ENCODE measurements at regions not wholly inside any gene's neighbourhood (a gene's known extent, or its start where the extent isn't known, plus 50 kb on each side); places are given as distances from the start of the nearest gene placed in this dataset.

DNA sequence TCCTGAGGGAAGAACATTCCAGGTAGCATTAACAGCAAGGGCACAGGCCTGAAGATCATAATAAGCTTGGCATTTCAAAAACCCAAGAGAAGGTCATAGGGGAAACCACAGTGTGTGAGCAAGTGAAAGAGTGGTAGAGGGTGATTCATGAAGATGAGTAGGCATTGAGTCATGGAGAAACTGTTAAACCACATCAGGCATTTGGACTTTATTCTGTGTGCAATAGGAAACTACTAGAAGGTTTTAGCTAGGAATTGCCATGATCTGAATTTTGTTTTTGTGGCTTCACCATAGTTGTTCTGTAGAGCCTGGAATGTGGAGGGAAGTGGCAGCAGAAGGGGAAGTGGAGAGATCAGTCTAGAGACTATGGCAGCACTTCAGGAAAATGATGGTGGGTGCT is 359.0 kb upstream of the PTBP2 start:
- DNase-seq (ENCODE audit: low read depth): peak; percentile 99

DNA sequence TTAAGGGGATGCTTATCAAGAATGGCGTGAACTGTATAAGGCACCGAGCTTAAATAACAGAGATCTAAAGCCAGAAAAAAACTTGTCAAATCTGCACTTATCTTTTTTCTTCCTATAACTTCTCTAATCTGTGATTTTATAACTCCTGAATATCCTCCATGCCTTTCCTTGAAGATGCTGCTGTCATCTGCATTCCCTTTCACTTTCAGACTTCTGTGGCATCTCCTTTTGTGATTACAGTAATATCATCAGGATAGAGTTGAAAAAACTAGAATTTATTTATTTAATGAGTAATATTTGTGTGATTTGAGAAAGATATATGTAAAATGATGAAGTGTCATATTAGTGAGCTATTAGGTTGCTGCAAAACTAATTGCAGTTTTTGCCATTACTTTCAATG is 357.8 kb upstream of the PTBP2 start:
- no peak for DNase-seq (ENCODE audit: low read depth)

DNA sequence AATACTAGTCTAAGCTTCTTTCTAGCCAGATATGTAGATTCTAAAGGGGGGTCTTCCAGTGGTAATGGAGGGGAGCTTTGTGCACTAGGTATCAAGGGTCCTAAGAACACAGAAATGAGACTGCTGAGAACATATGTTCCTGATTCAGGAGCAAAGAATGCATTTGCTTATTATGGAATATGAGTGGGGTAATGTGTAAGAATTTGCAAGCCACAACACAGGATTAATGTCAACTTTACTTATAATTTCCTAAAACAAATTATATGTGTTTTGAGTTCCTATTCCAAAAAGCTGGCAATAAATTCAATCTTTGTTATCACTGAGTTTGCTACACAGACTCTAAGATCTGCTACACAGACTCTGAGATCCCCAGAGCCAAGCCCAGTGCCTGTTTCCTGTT is 357.0 kb upstream of the PTBP2 start:
- peak; percentile 40 for DNase-seq (ENCODE audit: low read depth)

DNA sequence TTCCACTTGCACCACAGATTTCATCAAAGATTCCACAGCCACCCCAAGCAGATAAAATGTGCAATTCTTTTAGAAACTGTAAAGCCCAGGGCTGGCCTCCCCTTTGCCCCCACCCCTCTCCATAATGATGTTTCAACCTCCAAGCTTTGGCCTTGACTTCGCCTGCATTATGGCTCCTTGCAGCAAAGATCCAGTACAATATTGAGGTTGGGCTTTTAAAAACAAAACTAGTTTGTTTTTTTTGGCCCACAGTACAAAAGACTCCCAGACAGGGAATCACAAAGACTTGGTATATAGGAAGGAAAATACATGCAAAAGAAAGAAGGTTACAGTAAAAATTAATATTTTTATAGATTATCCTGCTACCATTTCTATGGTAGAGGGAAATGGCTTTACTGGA is 356.5 kb upstream of the PTBP2 start:
- DNase-seq (ENCODE audit: low read depth): peak; percentile 70

DNA sequence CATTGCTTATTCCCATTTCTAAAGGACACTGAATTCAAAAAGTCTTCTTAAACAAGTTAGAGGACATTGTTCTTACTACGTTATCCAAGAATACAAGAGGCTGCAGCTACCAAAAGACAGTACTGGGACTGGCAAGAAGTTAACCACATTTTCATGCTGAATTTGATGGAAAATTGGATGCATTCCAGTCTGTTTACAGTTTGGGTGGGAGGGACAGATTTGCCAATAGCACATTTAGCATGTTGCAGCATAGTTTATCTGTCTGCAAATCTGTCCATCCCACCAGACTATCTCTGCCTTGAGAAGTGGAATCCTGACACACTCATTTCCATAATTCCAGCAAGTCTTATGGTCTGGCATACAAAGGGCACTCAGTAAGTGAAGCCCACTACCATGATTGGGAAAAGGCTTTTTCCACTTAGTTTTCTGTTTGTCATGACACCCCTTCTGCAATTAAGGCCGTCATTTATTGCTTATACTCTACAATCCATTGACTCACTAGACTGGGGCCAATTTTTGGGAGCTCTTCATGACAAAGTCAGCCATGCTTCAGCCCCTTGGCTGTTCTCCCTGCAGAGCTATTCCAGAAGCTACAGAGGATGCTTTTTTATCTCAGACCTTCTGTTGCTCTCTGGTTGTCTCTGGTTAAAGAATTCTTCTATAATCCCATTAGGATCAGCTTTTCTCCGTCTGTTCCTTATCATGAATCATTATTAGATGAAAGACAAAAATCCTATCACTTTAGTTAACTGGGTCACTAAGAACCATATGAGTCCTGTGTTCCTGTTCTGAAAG is 355.8 kb upstream of the PTBP2 start:
- peak; percentile 90 for DNase-seq (ENCODE audit: low read depth)

DNA sequence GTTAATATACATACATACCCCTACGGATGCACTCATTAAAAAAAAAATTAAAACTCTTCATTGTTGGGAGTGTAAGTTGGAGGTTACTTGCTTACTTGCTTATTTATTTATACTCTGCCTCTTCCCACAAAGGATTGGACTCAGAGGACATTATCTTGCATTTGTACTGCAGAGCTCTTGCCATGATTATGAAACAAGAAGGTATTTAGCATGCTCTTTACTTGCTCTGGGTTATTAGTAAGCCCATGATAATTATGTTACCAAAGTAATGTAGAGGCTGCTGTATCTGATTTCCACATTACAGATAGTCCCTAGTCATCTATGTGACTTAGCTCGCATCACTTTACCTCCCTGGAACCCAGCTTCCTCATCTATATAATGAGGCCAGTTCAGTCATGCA is 355.1 kb upstream of the PTBP2 start:
- DNase-seq (ENCODE audit: low read depth): no peak

DNA sequence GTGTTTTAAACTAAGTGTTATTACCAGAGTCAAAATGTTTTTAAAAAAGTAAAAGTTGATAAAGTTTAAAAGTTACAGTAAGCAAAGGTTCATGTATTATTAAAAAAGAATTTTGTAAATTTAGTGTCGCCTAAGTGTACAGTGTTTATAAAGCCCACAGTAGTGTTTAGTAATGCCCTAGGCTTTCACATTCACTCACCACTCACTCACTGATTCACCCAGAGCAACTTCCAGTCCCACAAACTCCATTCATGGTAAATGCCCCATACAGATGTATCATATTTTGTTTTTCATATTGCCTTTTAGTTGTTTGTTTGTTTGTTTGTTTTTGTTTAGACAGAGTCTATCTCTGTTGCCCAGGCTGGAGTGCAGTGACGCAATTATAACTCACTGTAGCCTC is 353.8 kb upstream of the PTBP2 start:
- no peak for DNase-seq (ENCODE audit: low read depth)

DNA sequence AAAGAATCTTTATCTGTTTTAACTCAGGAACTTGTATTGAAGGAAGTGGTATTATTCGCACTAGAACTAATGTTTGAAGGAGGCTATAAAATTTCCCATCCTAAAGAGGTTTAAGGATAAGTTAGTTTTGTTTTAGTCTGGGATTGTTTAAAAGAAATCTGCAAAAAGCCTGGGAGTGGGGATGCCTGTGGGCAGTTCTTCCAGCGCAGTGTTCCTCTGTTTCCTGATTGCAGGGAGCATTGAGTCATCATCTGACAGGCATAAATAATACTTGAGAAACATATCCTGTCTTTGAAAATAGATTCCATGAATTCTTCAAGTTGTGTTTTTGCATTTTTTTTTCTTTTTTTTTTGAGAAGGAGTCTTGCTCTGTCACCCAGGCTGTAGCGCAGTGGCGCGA is 350.8 kb upstream of the PTBP2 start:
- DNase-seq (ENCODE audit: low read depth): peak; percentile 92

DNA sequence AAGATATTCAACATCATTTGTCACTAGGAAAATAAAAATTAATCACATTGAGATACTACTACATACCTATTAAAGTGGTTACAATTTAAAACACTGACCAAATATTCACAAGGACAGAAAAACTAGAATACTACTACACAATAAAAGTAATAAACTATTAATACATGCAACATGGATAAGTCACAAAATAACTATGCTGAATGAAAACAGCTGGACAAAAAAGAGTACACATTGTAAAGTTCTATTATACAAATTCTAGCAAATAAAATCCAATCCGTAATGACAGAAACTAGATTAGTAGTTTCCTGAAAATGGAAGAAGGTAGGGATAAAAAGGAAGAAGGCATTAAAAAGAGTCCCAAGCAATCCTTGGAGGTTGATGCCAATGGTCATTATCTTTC is 348.7 kb upstream of the PTBP2 start:
- no peak for DNase-seq (ENCODE audit: low read depth)

DNA sequence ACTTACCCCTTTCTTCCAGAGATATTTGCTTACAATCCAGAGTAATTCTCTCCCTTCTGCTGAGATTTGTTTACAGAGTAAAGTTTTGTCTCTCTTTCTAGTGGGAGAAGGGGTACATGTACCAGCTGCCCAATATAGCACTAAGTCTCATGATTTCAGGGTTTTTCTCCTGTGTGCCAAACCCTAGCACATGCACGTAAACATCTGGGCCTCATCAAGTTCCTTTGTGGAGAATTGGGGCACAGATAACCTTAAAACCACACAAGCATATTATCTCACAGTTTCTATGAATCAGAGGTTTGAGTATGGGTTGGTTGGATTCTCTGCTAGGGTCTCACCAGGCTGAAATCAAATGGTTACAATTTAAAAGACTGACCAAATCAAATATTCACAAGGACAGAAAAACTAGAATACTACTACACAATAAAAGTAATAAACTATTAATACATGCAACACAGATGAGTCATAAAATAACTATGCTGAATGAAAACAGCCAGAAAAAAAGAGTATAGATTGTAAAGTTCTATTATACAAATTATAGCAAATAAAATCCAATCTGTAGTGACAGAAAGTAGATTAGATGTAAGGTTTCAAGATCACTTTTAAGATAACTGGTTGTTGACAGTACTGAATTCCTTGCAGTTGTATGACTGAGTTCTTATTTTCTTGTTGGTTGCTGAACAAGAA is 347.4 kb upstream of the PTBP2 start:
- DNase-seq (ENCODE audit: low read depth): peak; percentile 80

DNA sequence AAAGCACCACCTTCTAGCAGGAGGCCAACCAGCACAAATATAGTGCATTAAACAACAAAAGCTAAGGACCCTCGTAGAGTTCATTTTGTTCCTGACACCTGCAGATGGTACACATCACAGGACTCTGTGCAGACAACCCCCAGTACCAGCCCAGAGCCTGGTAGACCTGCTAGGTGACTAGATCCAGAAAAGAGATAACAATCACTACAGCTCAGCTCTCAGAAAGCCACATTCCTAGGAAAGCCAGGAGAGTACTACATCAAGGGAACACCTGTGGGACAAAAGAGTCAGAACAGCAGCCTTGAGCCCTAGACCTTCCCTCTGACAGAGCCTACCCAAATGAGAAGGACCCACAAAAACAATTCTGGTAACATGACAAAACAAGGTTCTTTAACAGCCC is 344.7 kb upstream of the PTBP2 start:
- no peak for DNase-seq (ENCODE audit: low read depth)

DNA sequence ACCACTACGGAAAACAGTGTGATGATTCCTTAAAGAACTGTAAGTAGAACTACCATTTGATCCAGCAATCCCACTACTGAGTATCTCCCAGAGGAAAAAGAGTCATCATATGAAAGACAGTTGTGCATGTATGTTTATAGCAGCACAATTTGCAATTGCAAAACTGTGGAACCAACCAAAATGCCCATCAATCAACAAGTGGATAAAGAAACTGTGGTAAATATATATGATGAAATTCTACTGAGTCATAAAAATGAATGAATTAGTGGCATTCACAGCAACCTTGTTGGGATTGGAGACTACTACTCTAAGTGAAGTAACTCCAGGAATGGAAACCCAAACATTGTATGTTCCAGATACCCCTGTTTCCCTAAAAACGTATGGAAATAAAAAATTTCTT is 337.0 kb upstream of the PTBP2 start:
- DNase-seq (ENCODE audit: low read depth): no peak

DNA sequence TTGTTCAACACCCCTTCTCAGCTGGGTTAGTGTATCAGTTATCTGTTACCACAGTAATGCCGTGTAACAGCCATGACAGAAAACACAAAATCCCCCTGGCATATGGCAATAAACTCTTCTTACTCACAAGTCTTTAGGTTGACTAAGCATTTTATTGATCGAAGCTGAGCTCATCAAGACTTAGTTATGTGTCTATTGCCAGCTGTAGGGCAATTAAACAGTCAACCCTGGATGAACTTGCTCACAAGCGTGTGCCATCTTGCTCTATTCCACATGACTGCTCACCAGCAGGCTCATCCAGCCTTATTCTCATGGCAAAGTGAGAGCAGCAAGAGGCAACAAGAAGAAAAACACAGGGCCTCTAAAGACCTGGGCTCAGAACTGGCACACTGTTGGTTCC is 333.8 kb upstream of the PTBP2 start:
- DNase-seq (ENCODE audit: low read depth): no peak

DNA sequence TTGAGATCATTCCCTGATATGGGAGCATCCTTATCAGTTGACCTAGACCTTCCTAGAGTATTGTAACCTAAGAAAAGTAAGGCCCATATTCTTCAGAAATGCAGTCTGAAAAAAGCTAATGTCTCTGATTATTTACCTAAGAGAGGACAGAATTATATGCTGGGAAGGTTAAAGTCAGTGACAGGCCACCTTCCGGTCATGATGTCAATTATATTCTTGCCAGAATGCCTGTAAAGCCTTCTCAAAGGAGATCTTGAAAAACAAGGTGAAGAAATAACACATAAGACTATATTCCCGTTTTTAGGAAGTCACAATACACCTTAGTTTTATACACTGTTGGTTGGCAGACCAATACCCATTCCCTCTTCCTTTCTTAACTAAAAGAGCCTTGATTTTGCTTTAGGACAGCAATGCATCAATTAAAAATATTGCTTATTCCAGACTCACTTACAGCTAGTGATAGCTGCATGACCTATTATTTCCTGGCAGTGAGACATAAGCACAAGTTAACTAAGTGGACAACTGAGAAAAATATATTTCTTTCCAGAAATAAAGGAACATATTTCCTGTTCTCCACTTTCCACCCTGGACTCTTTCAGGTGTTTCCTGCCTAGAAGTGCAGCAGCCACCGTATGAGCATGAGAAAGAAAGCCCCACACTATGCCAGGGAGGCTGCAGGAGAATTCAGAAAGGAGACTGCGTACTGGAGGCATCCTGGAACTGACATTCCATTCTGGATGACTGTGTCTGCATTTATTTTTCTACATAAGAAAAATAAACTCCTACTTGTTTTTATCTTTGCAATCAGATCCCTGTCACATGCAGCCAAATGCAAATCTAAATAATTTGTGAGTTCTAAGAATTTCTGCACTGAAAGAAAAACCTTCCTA is 332.9 kb upstream of the PTBP2 start:
- peak; percentile 58 for DNase-seq (ENCODE audit: low read depth)

DNA sequence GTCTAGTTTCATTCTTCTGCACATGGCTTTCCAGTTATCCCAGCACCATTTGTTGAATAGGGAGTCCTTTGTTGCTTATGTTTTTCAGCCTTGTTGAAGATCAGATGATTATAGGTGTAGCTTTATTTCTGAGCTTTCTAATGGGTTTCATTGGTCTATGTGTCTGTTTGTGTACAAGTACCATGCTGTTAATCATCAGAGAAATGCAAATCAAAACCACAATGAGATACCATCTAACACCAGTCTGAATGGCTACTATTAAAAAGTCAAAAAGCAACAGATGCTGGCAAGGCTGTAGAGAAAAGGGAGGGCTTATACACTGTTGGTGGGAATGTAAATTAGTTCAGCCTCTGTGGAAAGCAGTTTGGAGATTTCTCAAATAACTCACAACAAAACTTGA is 321.5 kb upstream of the PTBP2 start:
- peak; percentile 55 for DNase-seq (ENCODE audit: low read depth)

DNA sequence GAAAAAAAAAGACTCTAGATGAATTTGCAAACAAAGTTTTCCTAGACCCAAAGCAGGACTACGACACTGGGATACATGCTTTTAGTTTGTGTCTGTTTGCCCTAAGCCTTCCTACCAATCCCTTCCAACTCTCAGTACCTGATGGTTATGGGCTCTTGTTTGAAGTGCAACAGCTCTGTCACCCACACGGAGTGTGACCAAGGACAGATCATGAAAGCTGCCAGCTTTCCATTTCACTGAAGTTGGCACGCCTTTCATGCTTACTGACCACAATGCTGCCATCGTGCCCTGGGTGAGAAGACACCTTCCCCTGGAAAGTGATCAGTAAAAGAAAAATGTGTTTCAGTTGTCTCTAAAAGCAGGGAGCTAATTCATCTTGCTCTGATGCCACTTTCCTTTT is 312.5 kb upstream of the PTBP2 start:
- DNase-seq (ENCODE audit: low read depth): no peak

DNA sequence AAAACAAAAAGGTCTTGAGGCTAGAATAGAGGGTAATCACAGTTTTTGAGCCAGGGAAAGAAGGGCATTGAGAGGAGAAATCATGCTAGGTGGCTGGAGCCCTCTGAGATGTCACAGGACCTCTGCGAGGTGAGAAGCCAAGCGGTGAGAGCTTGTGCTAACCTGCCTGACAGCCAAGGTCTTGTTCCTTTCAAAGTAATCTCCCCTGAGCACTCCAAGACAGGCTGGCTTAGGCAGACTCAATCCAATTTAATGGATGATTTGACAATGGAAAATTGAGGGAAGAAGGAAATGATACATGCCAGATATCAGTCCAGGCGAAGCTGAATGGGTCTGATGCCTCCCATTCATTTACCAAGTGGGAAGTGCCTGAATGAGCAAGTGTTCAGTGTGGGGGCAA is 311.9 kb upstream of the PTBP2 start:
- no peak for DNase-seq (ENCODE audit: low read depth)

DNA sequence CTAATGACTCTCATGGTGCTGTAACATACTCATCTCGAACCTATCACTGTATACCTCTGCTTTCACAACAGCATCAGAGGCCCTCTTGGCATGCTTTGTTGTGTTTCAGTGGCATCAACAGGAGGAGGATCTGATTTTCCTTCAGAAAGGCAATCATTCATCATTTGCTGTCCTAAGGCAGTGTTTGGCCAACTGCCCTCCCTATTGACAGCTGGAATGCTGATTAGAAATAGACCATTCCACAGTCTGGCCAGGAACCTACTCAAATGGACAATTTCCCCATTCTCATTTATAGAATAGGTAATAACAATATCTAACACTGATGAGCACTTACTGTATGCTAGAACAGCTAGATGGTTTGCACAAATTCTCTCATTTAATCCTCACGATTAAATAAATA is 310.6 kb upstream of the PTBP2 start:
- no peak for DNase-seq (ENCODE audit: low read depth)

DNA sequence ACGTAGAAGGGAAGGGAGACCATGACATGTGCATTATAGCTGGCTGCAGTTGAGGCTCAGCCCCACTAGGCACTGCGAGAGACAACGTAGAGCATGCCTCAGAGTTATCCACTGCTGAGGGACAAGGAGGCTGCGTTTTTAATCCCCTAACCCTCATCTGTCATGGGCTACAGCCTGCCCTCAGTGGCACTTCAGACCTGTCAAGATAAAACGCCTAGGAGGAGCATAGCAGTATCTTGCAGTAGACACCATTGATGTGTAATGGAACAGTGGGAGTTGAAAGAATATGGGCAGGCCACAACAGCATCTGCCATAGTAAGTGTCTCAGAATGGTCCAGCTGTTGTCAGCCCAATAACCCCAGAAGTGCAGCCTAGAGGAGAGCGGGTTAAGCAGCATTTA is 307.0 kb upstream of the PTBP2 start:
- no peak for DNase-seq (ENCODE audit: low read depth)

DNA sequence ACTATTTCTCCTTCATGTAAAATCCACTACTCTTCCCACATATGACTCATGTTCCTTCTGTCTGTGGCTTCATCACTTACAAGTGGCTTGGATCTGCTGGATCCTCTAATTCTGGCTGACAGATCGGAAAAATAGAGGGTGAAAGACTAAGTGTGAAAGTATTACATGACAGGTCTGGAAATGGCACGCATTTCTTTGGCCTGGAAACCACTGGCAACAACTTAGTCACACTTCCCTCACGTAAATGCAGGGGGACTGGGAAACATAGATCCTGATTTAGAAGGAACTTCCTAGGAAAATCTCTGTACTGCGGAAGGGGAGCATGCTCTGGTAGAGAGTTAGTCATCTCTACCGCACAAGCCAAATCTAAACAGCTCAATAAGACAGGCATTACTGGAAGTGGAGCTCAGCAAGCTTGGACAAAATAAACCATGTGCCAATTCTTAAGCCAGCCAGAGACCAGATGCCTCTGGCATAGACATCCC is 305.4 kb upstream of the PTBP2 start:
- DNase-seq (ENCODE audit: low read depth): peak; percentile 100

DNA sequence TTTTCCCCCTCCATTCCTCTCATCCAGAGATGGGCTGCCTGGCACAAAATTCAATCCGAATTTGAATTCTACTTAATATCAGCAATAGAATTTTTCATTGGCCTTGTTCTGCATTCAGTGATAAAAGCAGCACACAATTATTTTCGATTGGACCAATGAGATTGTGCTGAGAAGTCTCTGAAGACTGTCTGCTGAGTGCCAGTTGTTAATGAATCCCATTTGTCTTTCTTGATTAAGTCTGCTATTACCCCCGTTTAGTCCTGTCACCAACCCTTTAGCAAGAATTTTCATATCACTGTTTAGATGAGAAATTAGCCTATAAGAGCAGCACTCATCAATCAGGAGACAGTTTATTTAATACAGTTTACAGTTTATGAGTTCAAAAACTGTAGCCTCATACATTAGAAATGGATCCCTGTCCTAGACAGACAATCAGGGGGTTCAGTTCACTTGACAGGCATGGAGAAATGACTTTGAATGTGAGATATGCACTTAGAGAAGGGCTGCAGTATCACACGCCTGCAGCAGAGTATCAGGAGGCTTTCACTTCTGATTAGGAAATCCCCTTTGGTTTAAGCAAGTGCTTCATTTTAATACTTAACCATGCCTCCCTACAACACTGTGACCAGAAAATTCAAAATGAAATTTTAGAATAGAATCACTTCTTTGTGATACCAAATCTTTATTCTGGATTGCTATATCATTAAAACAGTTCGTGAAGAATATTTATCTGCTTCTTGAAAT is 304.7 kb upstream of the PTBP2 start:
- DNase-seq (ENCODE audit: low read depth): peak; percentile 35

DNA sequence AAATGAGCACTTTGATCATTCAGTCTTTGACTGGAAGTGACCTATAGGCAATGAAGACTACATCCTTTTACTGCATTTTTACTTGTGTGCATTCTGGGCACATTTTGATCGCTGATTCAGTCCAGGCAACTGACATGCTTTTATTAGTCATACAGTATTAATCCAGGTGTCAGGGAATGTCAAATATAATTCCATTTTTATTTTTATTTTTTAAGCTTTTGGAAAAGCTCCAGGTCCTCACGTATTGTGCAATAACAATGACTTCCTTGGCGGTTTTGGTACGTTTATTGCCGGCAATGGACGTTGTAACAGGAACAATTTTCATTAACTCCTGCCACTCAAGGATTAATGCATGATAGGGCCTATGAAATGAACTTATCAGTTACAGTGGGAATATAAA is 302.6 kb upstream of the PTBP2 start:
- DNase-seq (ENCODE audit: low read depth): no peak

Data from RPMI7951 (cell line).